Fibroblast of pulmonary artery (primary cell): ENCODE measurements at regions not wholly inside any gene's neighbourhood (a gene's known extent, or its start where the extent isn't known, plus 50 kb on each side); places are given as distances from the start of the nearest gene placed in this dataset.

ENCODE experiments used
- DNase-seq: peaks from one replicate; pipeline ENCODE4 v3.0.0-alpha.2; 2010; ENCODE audit warnings: low read depth
- H3K4me3 ChIP-seq: replicated peaks from 2 replicates; pipeline ENCODE4 v1.5.1; 2011; ENCODE audit warnings: low read depth, mild to moderate bottlenecking, control low read depth, low read length, moderate library complexity
- TF ChIP-seq, protein P1 (sequence below): IDR thresholded peaks from 2 replicates; pipeline ENCODE4 v1.5.1; 2011; ENCODE audit warnings: mild to moderate bottlenecking, control low read depth, low read length, inconsistent platforms; ENCODE audit errors: missing control alignments

DNA sequence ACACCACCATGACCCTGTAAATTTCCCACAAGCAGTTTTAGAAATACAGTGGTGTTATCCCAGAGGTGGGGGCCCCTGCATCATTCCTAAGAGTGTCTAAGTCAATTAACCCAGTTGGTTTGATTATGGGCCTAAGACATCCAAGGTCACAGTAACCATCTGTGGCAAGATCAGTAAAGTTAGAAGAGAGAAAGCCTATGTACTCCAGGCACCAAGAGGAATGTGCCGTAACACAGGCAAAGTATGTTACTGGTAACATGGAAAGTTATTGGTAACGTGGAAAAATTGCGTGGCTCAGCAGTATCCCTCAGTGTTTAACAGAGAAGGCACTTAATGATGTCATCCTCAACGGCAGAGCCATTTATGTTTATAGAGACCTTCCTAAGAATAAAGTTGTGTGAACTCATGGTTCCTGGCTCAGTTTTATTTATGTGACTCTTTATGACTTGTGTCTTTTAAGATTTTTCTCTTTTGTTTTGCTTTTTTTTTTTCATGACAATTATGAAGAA is 144.1 kb upstream of the RASGRP1 start:
- H3K4me3 ChIP-seq: no peak overlapping the region
- no peak for DNase-seq
- TF ChIP-seq, protein P1, sequence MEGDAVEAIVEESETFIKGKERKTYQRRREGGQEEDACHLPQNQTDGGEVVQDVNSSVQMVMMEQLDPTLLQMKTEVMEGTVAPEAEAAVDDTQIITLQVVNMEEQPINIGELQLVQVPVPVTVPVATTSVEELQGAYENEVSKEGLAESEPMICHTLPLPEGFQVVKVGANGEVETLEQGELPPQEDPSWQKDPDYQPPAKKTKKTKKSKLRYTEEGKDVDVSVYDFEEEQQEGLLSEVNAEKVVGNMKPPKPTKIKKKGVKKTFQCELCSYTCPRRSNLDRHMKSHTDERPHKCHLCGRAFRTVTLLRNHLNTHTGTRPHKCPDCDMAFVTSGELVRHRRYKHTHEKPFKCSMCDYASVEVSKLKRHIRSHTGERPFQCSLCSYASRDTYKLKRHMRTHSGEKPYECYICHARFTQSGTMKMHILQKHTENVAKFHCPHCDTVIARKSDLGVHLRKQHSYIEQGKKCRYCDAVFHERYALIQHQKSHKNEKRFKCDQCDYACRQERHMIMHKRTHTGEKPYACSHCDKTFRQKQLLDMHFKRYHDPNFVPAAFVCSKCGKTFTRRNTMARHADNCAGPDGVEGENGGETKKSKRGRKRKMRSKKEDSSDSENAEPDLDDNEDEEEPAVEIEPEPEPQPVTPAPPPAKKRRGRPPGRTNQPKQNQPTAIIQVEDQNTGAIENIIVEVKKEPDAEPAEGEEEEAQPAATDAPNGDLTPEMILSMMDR: no peak

DNA sequence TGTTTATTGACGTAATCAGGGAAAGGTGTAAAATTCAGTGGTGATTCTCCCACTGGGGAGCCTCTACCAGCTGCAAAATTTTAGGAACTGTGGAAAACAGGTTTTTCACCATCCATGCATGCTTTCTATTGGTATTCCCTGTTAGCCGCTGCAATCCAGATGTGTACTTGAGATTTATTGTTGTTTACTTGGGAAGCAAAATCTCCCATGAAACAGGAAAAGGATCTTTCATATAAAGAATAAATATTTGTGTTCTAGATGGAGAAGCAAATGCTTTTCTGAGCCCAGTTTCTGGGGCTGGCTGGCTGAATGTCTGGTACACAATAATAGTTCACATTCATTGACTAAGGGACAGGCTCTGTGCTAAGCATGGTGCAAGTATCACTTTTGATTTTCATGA is 144.6 kb upstream of the RASGRP1 start:
- DNase-seq: no peak
- TF ChIP-seq, protein P1: no peak
- H3K4me3 ChIP-seq: no peak overlapping the region

DNA sequence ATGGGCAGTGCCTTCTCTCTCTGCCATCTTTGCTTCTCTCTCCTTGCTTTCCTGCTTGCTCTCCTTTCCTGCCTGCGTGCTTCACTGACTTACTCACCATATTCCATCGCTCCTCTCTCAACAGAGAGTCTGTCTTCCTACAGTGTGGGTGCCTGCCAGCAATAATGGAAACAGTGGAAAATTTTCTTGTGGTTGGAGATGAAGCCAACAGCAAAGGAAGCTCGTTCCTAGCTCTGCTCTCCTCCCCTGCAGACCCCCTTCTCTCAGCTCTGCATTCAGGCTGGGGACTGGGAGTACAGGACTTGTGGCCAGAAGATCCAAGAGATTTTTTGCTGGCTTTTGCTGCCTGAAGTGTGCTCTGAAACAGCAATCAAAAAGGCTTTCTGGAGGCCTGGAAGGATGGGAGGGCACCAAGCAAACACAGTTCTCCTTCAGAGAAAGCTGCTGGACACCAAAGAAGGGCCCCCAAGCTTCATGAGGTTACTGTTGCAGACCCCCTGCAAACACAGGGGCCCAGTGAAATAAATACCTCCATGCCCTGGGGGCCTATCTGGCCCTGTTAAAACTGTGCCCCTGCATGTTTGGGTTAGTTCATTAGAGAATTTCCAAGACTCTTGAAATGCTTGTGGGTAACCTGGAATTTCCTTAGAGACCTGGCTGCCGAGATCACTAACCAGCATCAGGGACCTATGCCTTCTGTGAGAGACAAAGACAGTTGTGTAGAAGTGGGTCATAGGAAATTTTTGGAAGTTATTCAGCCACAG is 149.9 kb upstream of the RASGRP1 start:
- H3K4me3 ChIP-seq: no peak overlapping the region
- peak; percentile 94 for DNase-seq
- TF ChIP-seq, protein P1: no peak

DNA sequence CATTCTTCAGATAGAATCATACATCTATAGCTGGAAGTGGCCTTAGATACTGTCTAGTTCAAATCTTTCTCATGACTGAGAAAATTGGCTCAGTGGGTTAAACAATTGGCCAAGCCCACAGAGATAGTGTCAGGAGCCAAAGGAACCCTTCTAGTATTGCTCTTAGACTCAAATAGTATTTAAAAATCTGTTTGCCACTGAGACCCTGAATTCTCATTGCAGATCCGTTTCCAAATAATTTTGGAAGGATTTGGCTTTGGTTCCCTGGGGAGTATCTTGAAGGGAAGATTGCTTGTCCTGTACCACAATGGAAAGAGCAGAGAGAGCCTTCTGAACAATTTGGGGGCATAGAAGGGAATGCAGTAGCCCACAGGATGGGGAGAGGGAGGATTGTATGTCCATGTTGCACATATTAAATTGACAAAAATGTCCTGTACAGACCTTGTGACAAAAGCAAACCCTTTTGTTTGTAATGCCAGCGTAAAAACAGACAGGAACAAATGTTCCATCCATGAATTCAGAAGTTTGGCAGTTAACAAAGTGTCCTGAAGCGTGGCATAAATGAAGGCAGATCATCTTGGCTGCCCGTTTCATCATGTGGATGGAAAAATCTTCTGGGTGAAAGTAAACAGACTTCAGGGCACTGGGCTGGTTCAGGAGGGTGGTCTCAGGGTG is 156.4 kb upstream of the RASGRP1 start:
- H3K4me3 ChIP-seq: no peak overlapping the region
- TF ChIP-seq, protein P1: no peak
- no peak for DNase-seq

DNA sequence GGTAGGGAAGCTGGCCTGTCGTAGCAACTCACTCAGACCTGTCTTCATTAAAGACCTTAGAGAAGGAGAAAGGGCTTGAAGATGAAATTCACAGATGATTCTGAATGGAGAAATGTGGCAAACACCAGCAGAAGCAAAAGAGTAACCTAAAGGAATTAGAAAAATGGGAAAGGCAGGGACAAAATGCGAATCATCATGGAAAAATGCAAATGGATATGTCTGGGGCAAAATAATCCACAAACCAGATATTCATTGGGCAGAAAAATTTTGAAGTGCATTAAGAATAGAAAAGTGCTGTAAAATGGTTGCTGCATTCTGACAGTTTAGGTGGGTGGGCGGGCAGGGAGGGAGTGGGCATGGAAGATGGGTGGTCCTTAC is 156.9 kb upstream of the RASGRP1 start:
- peak; percentile 16 for DNase-seq

DNA sequence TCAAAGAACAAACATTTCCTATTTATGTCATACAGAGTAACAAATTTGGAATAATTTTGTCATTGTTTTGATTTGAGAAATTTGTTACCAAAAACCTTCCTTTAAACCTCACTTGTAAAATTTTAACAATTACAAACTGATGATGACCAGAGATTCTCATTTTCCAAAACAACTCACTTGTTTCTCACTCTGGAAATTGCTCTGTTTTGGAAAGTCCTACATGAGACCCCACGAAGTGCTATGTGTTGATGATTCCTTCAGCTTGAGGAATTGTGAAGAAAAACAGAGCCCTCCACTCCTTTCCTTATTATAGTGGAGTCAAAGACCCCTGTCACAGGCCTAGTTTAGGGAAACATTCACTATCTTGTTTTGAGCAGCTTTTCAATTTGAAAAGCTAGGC is 157.6 kb upstream of the RASGRP1 start:
- H3K4me3 ChIP-seq: no peak overlapping the region
- TF ChIP-seq, protein P1: no peak
- DNase-seq: no peak

More for the DNA sequence above, 156.9 kb upstream of the RASGRP1 start:
- H3K4me3 ChIP-seq: no peak overlapping the region
- TF ChIP-seq, protein P1: no peak
